Calu3 (cell line): ENCODE measurements at regions not wholly inside any gene's neighbourhood (a gene's known extent, or its start where the extent isn't known, plus 50 kb on each side); places are given as distances from the start of the nearest gene placed in this dataset.

Experiments used
- BruUV-seq: library from RNA; stranded (reverse); fragments of 400-500 nt; replicated peaks from 2 replicates; lab custom pipeline; 2021; lab: Mats Ljungman, UMichigan
- CTCF ChIA-PET: fragments of 300-600 bp; sonication (Branson Sonifier 250); formaldehyde crosslinking; loops from one replicate; lab custom pipeline; 2022; ENCODE audit warnings: antibody characterized with exemption; lab: Charles Lee
- DNase-seq: peaks from one replicate; pipeline ENCODE4 v3.0.0; 2022
- H3K27ac Mint-ChIP-seq: one replicate; pipeline ENCODE4 v1.8.0; 2022; ENCODE audit warnings: mixed read lengths; ENCODE audit not compliant: unreplicated experiment
- H3K27me3 Mint-ChIP-seq: one replicate; pipeline ENCODE4 v1.8.0; 2022; ENCODE audit warnings: mixed read lengths; ENCODE audit not compliant: unreplicated experiment
- H3K36me3 Mint-ChIP-seq: one replicate; pipeline ENCODE4 v1.8.0; 2022; ENCODE audit warnings: mild to moderate bottlenecking, moderate library complexity, mixed read lengths; ENCODE audit not compliant: insufficient read depth, unreplicated experiment
- H3K4me1 Mint-ChIP-seq: one replicate; pipeline ENCODE4 v1.8.0; 2022; ENCODE audit warnings: mild to moderate bottlenecking, low read depth, mixed read lengths; ENCODE audit not compliant: unreplicated experiment
- H3K4me3 Mint-ChIP-seq: one replicate; pipeline ENCODE4 v1.8.0; 2022; ENCODE audit warnings: mild to moderate bottlenecking, low read depth, moderate library complexity, mixed read lengths; ENCODE audit not compliant: unreplicated experiment
- H3K9me3 Mint-ChIP-seq: one replicate; pipeline ENCODE4 v1.8.0; 2022; ENCODE audit warnings: low read depth, mixed read lengths; ENCODE audit not compliant: unreplicated experiment
- CTCF ChIP-seq: fragments of 200-600 bp; IDR thresholded peaks from one replicate; pipeline ENCODE4 v1.8.0; 2022; ENCODE audit warnings: antibody characterized with exemption; ENCODE audit not compliant: unreplicated experiment
- intact Hi-C: fragments of 100-400 bp; cut with micrococcal nuclease; formaldehyde crosslinking; loops from one replicate; pipeline ENCODE4 v1.10.0; 2022; ENCODE audit not compliant: unreplicated experiment

- CTCF ChIA-PET = no interaction called here
- BruUV-seq = no TSS peak
- TF ChIP-seq CTCF = no peak
- H3K4me3 Mint-ChIP-seq = no peak overlapping the region
- H3K27me3 Mint-ChIP-seq = peaks cover 16% of the 10 kb centered on the region
- no peaks in the 10 kb centered on the region for H3K4me1 Mint-ChIP-seq
- H3K27ac Mint-ChIP-seq = no peak overlapping the region
- DNase-seq = no peak
- intact Hi-C loops = no loop called here
- no peaks in the 10 kb centered on the region for H3K9me3 Mint-ChIP-seq
- no peaks in the 10 kb centered on the region for H3K36me3 Mint-ChIP-seq
Observed at GRCh38 chr22:49594078-49594477, 233.6 kb downstream of the BRD1 start.

- no peaks in the 10 kb centered on the region for H3K9me3 Mint-ChIP-seq
- no TSS peak for BruUV-seq
- no peak overlapping the region for H3K27ac Mint-ChIP-seq
- TF ChIP-seq CTCF = no peak
- DNase-seq = no peak
- H3K4me3 Mint-ChIP-seq = no peak overlapping the region
- intact Hi-C loops = no loop called here
- no peaks in the 10 kb centered on the region for H3K4me1 Mint-ChIP-seq
- CTCF ChIA-PET = no interaction called here
- H3K27me3 Mint-ChIP-seq = peaks cover 22% of the 10 kb centered on the region
- no peaks in the 10 kb centered on the region for H3K36me3 Mint-ChIP-seq
Observed at GRCh38 chr22:49593509-49593908, 234.2 kb downstream of the BRD1 start.

- BruUV-seq = no TSS peak
- H3K27ac Mint-ChIP-seq = no peak overlapping the region
- H3K36me3 Mint-ChIP-seq = no peaks in the 10 kb centered on the region
- H3K9me3 Mint-ChIP-seq = no peaks in the 10 kb centered on the region
- CTCF ChIA-PET = no interaction called here
- no peak for TF ChIP-seq CTCF
- no peaks in the 10 kb centered on the region for H3K4me1 Mint-ChIP-seq
- peaks cover 25% of the 10 kb centered on the region for H3K27me3 Mint-ChIP-seq
- no peak for DNase-seq
- H3K4me3 Mint-ChIP-seq = no peak overlapping the region
- intact Hi-C loops = no loop called here
Observed at GRCh38 chr22:49592780-49593501, 234.7 kb downstream of the BRD1 start.

GRCh38 chr22:49590851-49591445, 236.7 kb downstream of the BRD1 start:
- no peak for DNase-seq
- BruUV-seq = no TSS peak
- Mint-ChIP-seq H3K4me3 (no peak overlapping the region), H3K27me3 (peaks cover 39% of the 10 kb centered on the region), H3K4me1 (no peaks in the 10 kb centered on the region), H3K36me3 (no peaks in the 10 kb centered on the region), H3K27ac (no peak overlapping the region), H3K9me3 (no peaks in the 10 kb centered on the region)
- CTCF ChIA-PET = no interaction called here
- no peak for TF ChIP-seq CTCF
- intact Hi-C loops = no loop called here
